A549 (cell line): ENCODE measurements at regions not wholly inside any gene's neighbourhood (a gene's known extent, or its start where the extent isn't known, plus 50 kb on each side); places are given as distances from the start of the nearest gene placed in this dataset.

ENCODE experiments used
- CEBPB ChIP-seq, 2 experiments: fragments of >200 bp in 1 of 2; sonication (Bioruptor Twin) in 1 of 2; formaldehyde crosslinking in 1 of 2; IDR thresholded peaks; 2 replicates each; pipeline ENCODE4 v1.6.1; 2012 to 2016
- CTCF ChIP-seq: fragments of >200 bp; sonication (Bioruptor Twin); formaldehyde crosslinking; IDR thresholded peaks from 3 replicates; pipeline ENCODE4 v1.5.1; 2016
- FOXS1 ChIP-seq: fragments of 250-450 bp; sonication (Bioruptor Pico); IDR thresholded peaks from 2 replicates; pipeline ENCODE4 v1.5.0; 2020; ENCODE audit warnings: mild to moderate bottlenecking, moderate library complexity
- HES2 ChIP-seq: fragments of >200 bp; sonication (Bioruptor Twin); formaldehyde crosslinking; IDR thresholded peaks from 2 replicates; pipeline ENCODE4 v1.6.1; 2016
- NPAS2 ChIP-seq: fragments of 250-450 bp; sonication (Bioruptor Pico); IDR thresholded peaks from 2 replicates; pipeline ENCODE4 v1.8.0; 2022; ENCODE audit warnings: mild to moderate bottlenecking, moderate library complexity, borderline replicate concordance

GRCh38 chr6:48471326-48471725 lies 360.3 kb upstream of the PTCHD4 start:
- no peak for TF ChIP-seq CTCF
- no peak for TF ChIP-seq CEBPB (IDR thresholded peaks at IDR 0.05)
- TF ChIP-seq FOXS1 = no peak
- TF ChIP-seq HES2 = no peak
- no peak for TF ChIP-seq NPAS2 (CRISPR knock-in tag)
